Upper lobe of left lung (tissue), 4 donors: ENCODE measurements at regions not wholly inside any gene's neighbourhood (a gene's known extent, or its start where the extent isn't known, plus 50 kb on each side); places are given as distances from the start of the nearest gene placed in this dataset.

ENCODE experiments used
- EP300 ChIP-seq, 4 donors: sonication (generic); formaldehyde crosslinking; IDR thresholded peaks; one replicate each; pipeline ENCODE4 v1.5.1; 2017; ENCODE audit warnings: antibody characterized with exemption in 4 of 4, control low read depth in 2 of 4
- POLR2A ChIP-seq, 4 donors: fragments of 450-650 bp; IDR thresholded peaks; one replicate each; pipeline ENCODE4 v1.5.1; 2016 to 2017; ENCODE audit warnings: antibody characterized with exemption in 4 of 4, mild to moderate bottlenecking in 2 of 4
- POLR2AphosphoS5 ChIP-seq, 2 donors: sonication (generic); formaldehyde crosslinking; IDR thresholded peaks; one replicate each; pipeline ENCODE4 v1.5.1; 2017; ENCODE audit warnings: antibody characterized with exemption in 2 of 2
- TF ChIP-seq, protein P1 (sequence below), 6 experiments: fragments of 450-650 bp in 4 of 6; fragments of 200-600 bp in 2 of 6; sonication (generic) in 2 of 6; IDR thresholded peaks; one replicate each; pipeline ENCODE4 v1.5.1; 2016 to 2019; ENCODE audit warnings: antibody characterized with exemption in 6 of 6

DNA sequence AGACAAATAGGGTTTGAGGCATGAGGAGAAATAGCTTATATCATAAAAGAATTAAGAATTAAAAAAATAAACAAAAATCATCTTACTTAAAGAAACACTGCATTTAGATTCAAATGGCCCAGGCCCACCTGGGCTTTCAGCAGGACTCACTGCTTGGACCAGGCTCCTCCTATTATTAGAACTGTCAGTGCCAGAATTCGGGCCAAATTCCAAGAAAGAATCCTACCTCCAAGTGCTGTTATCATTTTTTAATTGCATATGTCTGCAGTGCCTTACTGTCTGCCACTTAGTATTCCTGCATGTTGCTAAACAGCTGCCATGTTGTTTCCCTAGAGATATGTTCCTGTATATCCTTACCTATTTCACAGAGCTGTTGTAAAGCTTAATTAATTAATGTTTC, 112.0 kb downstream of the BARHL2 start:
- TF ChIP-seq, protein P1, sequence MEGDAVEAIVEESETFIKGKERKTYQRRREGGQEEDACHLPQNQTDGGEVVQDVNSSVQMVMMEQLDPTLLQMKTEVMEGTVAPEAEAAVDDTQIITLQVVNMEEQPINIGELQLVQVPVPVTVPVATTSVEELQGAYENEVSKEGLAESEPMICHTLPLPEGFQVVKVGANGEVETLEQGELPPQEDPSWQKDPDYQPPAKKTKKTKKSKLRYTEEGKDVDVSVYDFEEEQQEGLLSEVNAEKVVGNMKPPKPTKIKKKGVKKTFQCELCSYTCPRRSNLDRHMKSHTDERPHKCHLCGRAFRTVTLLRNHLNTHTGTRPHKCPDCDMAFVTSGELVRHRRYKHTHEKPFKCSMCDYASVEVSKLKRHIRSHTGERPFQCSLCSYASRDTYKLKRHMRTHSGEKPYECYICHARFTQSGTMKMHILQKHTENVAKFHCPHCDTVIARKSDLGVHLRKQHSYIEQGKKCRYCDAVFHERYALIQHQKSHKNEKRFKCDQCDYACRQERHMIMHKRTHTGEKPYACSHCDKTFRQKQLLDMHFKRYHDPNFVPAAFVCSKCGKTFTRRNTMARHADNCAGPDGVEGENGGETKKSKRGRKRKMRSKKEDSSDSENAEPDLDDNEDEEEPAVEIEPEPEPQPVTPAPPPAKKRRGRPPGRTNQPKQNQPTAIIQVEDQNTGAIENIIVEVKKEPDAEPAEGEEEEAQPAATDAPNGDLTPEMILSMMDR (IDR thresholded peaks at IDR 0.05) = no peak
- TF ChIP-seq EP300 (IDR thresholded peaks at IDR 0.05) (no peak), POLR2A (IDR thresholded peaks at IDR 0.05) (no peak), POLR2AphosphoS5 (IDR thresholded peaks at IDR 0.05) (no peak)
